MCF 10A (cell line): ENCODE measurements at regions not wholly inside any gene's neighbourhood (a gene's known extent, or its start where the extent isn't known, plus 50 kb on each side); places are given as distances from the start of the nearest gene placed in this dataset.

Experiments used
- BruUV-seq: library from RNA; stranded (reverse); fragments of 400-500 nt; replicated peaks from 2 replicates; lab custom pipeline; 2021; lab: Mats Ljungman, UMichigan
- CTCF ChIA-PET: fragments of 300-600 bp; sonication (Branson Sonifier 250); formaldehyde crosslinking; extraction: SDS; loops from one replicate; lab custom pipeline; 2021; ENCODE audit warnings: antibody characterized with exemption, inconsistent platforms; lab: Yijun Ruan, JAX
- POLR2A ChIA-PET: fragments of 300-600, 350-650 bp; sonication (Branson Sonifier 250); formaldehyde crosslinking; extraction: SDS; loops from one replicate; lab custom pipeline; 2020; ENCODE audit warnings: antibody characterized with exemption, inconsistent platforms; lab: Yijun Ruan, JAX
- DNase-seq: peaks from one replicate; pipeline ENCODE4 v3.0.0-alpha.2; 2018; ENCODE audit not compliant: unreplicated experiment
- H3K27ac Mint-ChIP-seq: one replicate; pipeline ENCODE4 v1.8.0; 2022; ENCODE audit warnings: mild to moderate bottlenecking, low read depth, mixed read lengths; ENCODE audit not compliant: unreplicated experiment
- H3K27me3 Mint-ChIP-seq: one replicate; pipeline ENCODE4 v1.8.0; 2022; ENCODE audit warnings: mixed read lengths; ENCODE audit not compliant: insufficient read depth, unreplicated experiment
- H3K36me3 Mint-ChIP-seq: one replicate; pipeline ENCODE4 v1.8.0; 2022; ENCODE audit warnings: mild to moderate bottlenecking, moderate library complexity, mixed read lengths; ENCODE audit not compliant: insufficient read depth, unreplicated experiment
- H3K4me1 Mint-ChIP-seq: one replicate; pipeline ENCODE4 v1.8.0; 2022; ENCODE audit warnings: mixed read lengths; ENCODE audit not compliant: insufficient read depth, unreplicated experiment
- H3K4me3 Mint-ChIP-seq: one replicate; pipeline ENCODE4 v1.8.0; 2022; ENCODE audit warnings: mild to moderate bottlenecking, moderate library complexity, mixed read lengths; ENCODE audit not compliant: unreplicated experiment
- H3K9me3 Mint-ChIP-seq: one replicate; pipeline ENCODE4 v1.8.0; 2022; ENCODE audit warnings: mixed read lengths; ENCODE audit not compliant: unreplicated experiment
- CTCF ChIP-seq: fragments of 200-600 bp; IDR thresholded peaks from one replicate; pipeline ENCODE4 v1.8.0; 2022; ENCODE audit warnings: antibody characterized with exemption, mild to moderate bottlenecking; ENCODE audit not compliant: unreplicated experiment
- intact Hi-C: fragments of 100-400 bp; cut with micrococcal nuclease; formaldehyde crosslinking; loops from 2 replicates; pipeline ENCODE4 v1.14.1; 2022

GRCh38 chr5:110053824-110054223 is 364.1 kb downstream of the MAN2A1 start:
- peaks cover 30% of the 10 kb centered on the region for H3K4me1 Mint-ChIP-seq
- ChIA-PET CTCF (interaction anchor here (0.8 to 1.7 kb wide), 8 partner anchors 10 to 363 kb away, joined by 3 to 5 read pairs (median 4); no protein-coding TSS in a partner anchor), POLR2A (interaction anchor here (0.7 to 3.0 kb wide), 4 partner anchors 34 to 364 kb away, joined by 3 to 14 read pairs (median 9); partner anchors contain the start of gene MAN2A1)
- H3K27me3 Mint-ChIP-seq, result no peaks in the 10 kb centered on the region
- no peak for DNase-seq
- BruUV-seq, result no TSS peak
- no peaks in the 10 kb centered on the region for H3K9me3 Mint-ChIP-seq
- H3K27ac Mint-ChIP-seq, result peak overlapping the region; percentile 33
- H3K36me3 Mint-ChIP-seq, result no peaks in the 10 kb centered on the region
- TF ChIP-seq CTCF, result no peak
- intact Hi-C loops, result loop anchor here (5.0 kb wide), 1 partner anchor 362 kb away; no protein-coding TSS in a partner anchor
- no peak overlapping the region for H3K4me3 Mint-ChIP-seq

GRCh38 chr5:110054240-110054639 is 364.5 kb downstream of the MAN2A1 start:
- DNase-seq, result peak; percentile 95
- H3K4me3 Mint-ChIP-seq, result no peak overlapping the region
- H3K9me3 Mint-ChIP-seq, result no peaks in the 10 kb centered on the region
- TF ChIP-seq CTCF, result peak; percentile 36
- H3K27me3 Mint-ChIP-seq, result no peaks in the 10 kb centered on the region
- peaks cover 30% of the 10 kb centered on the region for H3K4me1 Mint-ChIP-seq
- intact Hi-C loops, result loop anchor here (5.0 kb wide), 1 partner anchor 362 kb away; no protein-coding TSS in a partner anchor
- no TSS peak for BruUV-seq
- ChIA-PET POLR2A (interaction anchor here (0.6 to 3.0 kb wide), 6 partner anchors 33 to 365 kb away, joined by 3 to 14 read pairs (median 5); partner anchors contain the start of gene MAN2A1), CTCF (interaction anchor here (0.6 to 1.7 kb wide), 9 partner anchors 10 to 316 kb away, joined by 3 to 5 read pairs (median 3); no protein-coding TSS in a partner anchor)
- H3K27ac Mint-ChIP-seq, result peak overlapping the region; percentile 33
- no peaks in the 10 kb centered on the region for H3K36me3 Mint-ChIP-seq

- intact Hi-C loops, result no loop called here
- POLR2A ChIA-PET, result interaction anchor here (0.8 to 3.0 kb wide), 4 partner anchors 13 to 366 kb away, joined by 3 to 14 read pairs (median 9); partner anchors contain the start of gene MAN2A1
- no peaks in the 10 kb centered on the region for H3K36me3 Mint-ChIP-seq
- H3K4me1 Mint-ChIP-seq, result peaks cover 30% of the 10 kb centered on the region
- no peak for TF ChIP-seq CTCF
- H3K9me3 Mint-ChIP-seq, result no peaks in the 10 kb centered on the region
- DNase-seq, result no peak
- no peak overlapping the region for H3K27ac Mint-ChIP-seq
- CTCF ChIA-PET, result interaction anchor here (0.5 to 1.7 kb wide), 6 partner anchors 9 to 364 kb away, joined by 3 to 5 read pairs (median 4); no protein-coding TSS in a partner anchor
- no TSS peak for BruUV-seq
- no peak overlapping the region for H3K4me3 Mint-ChIP-seq
- no peaks in the 10 kb centered on the region for H3K27me3 Mint-ChIP-seq
These were observed 365.6 kb downstream of the MAN2A1 start for GRCh38 chr5:110055302-110055701.

DNA sequence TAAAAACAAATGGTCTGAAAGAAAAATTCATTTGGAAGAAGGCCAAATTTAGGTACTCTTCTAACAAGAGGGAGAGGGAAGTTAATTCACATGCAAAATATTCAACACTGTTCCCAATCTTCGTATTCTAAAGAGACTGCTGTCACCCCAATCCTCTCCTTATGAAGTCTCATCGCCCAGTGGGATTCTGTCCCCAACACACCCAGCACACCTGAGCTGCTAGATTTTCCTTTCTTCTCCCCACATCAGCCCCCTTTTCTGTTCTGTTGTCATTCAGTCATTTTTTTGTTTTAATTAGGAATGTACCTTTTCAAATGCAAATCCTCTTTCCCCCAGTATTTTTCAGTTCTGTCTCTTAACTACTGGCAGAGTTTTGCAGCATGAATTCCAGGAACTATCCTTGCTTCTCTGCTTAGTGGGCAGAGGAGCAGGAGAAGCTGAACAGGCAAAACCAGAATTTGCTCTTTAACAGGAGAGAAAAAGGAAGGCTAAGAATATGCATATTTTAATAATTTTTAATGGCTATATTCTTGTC is 366.9 kb downstream of the MAN2A1 start:
- no peak for TF ChIP-seq CTCF
- Mint-ChIP-seq H3K36me3 (no peaks in the 10 kb centered on the region), H3K27ac (no peak overlapping the region), H3K27me3 (no peaks in the 10 kb centered on the region), H3K4me1 (peaks cover 30% of the 10 kb centered on the region), H3K9me3 (no peaks in the 10 kb centered on the region), H3K4me3 (no peak overlapping the region)
- intact Hi-C loops, result no loop called here
- DNase-seq, result no peak
- ChIA-PET POLR2A (interaction anchor here (0.7 to 2.8 kb wide), 4 partner anchors 25 to 393 kb away, joined by 3 to 18 read pairs (median 4); partner anchors contain the start of gene MAN2A1), CTCF (interaction anchor here (0.7 to 1.5 kb wide), 2 partner anchors 439 to 976 kb away, joined by 3 read pairs; no protein-coding TSS in a partner anchor)
- BruUV-seq, result no TSS peak
